ENCODE measurements at regions not wholly inside any gene's neighbourhood (a gene's known extent, or its start where the extent isn't known, plus 50 kb on each side); places are given as distances from the start of the nearest gene placed in this dataset.

DNA sequence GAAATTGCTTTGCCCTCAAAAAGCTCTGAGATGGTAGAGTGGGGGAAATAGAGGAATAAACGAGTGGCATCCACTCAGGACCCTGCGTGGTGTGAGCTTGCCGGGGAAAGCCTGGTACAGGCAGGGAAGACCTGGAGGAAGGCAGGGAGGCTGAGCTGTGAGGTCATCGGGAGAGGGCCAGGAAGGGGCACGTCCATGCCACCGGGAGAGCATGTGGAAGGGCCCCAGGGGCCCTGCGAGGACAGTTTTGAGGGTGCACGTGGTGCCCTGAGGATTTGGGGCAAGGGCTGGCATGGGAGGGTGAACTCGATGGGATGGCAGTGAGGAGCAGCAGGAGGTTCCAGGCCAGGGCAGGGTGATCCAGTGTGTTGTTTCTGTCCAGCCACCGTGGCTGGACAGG is 56.3 kb upstream of the CBFA2T3 start:
- TF ChIP-seq CTCF (conservative IDR thresholded peaks at IDR 0.05; ENCODE audit: low read depth, low read length) (no peak), EZH2 (IDR thresholded peaks at IDR 0.05; ENCODE audit: borderline replicate concordance, low read depth, low read length, poor library complexity, severe bottlenecking) (no peak)

Measured in A673 (cell line).